GM23338 (cell line): ENCODE measurements at regions not wholly inside any gene's neighbourhood (a gene's known extent, or its start where the extent isn't known, plus 50 kb on each side); places are given as distances from the start of the nearest gene placed in this dataset.

Experiments
- ATAC-seq: fragments of 200-7000 bp; cut with Tn5 transposase; 3 replicates; pipeline ENCODE4 v1.9.1; 2020
- DNase-seq: peaks from one replicate; pipeline ENCODE4 v3.0.0-alpha.2; 2015; ENCODE audit warnings: low spot score
- H2AFZ ChIP-seq: fragments of 200-600 bp; sonication (generic); 2 replicates; pipeline ENCODE4 v1.8.0; 2016; ENCODE audit warnings: antibody characterized with exemption, mild to moderate bottlenecking, moderate library complexity
- H3F3A ChIP-seq: fragments of 200-600 bp; sonication (generic); replicated peaks from 2 replicates; pipeline ENCODE4 v1.8.0; 2017; ENCODE audit warnings: antibody characterized with exemption, mixed run types, low read depth
- H3K27ac ChIP-seq: fragments of 200-600 bp; sonication (generic); 2 replicates; pipeline ENCODE4 v1.6.1; 2016; ENCODE audit warnings: low read depth
- H3K27me3 ChIP-seq: fragments of 200-600 bp; sonication (generic); 2 replicates; pipeline ENCODE4 v1.8.0; 2016; ENCODE audit warnings: mild to moderate bottlenecking, mixed run types, moderate library complexity; ENCODE audit not compliant: insufficient read depth
- H3K36me3 ChIP-seq: fragments of 200-600 bp; sonication (generic); 2 replicates; pipeline ENCODE4 v1.8.0; 2016; ENCODE audit warnings: mild to moderate bottlenecking; ENCODE audit not compliant: insufficient read depth
- H3K4me1 ChIP-seq: fragments of 200-600 bp; sonication (generic); 2 replicates; pipeline ENCODE4 v1.8.0; 2016; ENCODE audit warnings: mild to moderate bottlenecking, moderate library complexity; ENCODE audit not compliant: insufficient read depth
- H3K4me2 ChIP-seq: fragments of 200-600 bp; sonication (generic); 2 replicates; pipeline ENCODE4 v1.7.1; 2017; ENCODE audit warnings: mixed run types
- H3K4me3 ChIP-seq: fragments of 200-600 bp; sonication (generic); 2 replicates; pipeline ENCODE4 v1.6.1; 2016; ENCODE audit warnings: mixed run types
- H3K79me2 ChIP-seq: fragments of 200-600 bp; sonication (generic); replicated peaks from 2 replicates; pipeline ENCODE4 v1.8.0; 2017; ENCODE audit warnings: mild to moderate bottlenecking; ENCODE audit not compliant: insufficient read depth
- H3K9me2 ChIP-seq: fragments of 200-600 bp; sonication (generic); 2 replicates; pipeline ENCODE4 v1.8.0; 2017; ENCODE audit not compliant: insufficient read depth
- H4K20me1 ChIP-seq: fragments of 200-600 bp; sonication (generic); replicated peaks from 2 replicates; pipeline ENCODE4 v1.8.0; 2017; ENCODE audit warnings: mild to moderate bottlenecking; ENCODE audit not compliant: insufficient read depth
- H3K27ac Mint-ChIP-seq: 2 replicates; pipeline ENCODE4 v1.8.0; 2020; ENCODE audit warnings: inconsistent platforms, mild to moderate bottlenecking, moderate library complexity, mixed read lengths
- H3K27me3 Mint-ChIP-seq: 3 replicates; pipeline ENCODE4 v1.8.0; 2022; ENCODE audit warnings: low read depth, mild to moderate bottlenecking, moderate library complexity, mixed read lengths, inconsistent platforms; ENCODE audit not compliant: insufficient read depth, poor library complexity
- H3K36me3 Mint-ChIP-seq: 3 replicates; pipeline ENCODE4 v1.8.0; 2021; ENCODE audit warnings: low read depth, mild to moderate bottlenecking, inconsistent platforms, moderate library complexity, mixed read lengths
- H3K4me1 Mint-ChIP-seq: 3 replicates; pipeline ENCODE4 v1.8.0; 2020; ENCODE audit warnings: mild to moderate bottlenecking, inconsistent platforms, mixed read lengths
- H3K4me3 Mint-ChIP-seq: 3 replicates; pipeline ENCODE4 v1.8.0; 2021; ENCODE audit warnings: moderate library complexity, mild to moderate bottlenecking, inconsistent platforms, mixed read lengths
- H3K9me3 Mint-ChIP-seq: 3 replicates; pipeline ENCODE4 v1.8.0; 2020; ENCODE audit warnings: moderate library complexity, mild to moderate bottlenecking, inconsistent platforms, mixed read lengths
- CREB1 ChIP-seq: fragments of 250-450 bp; sonication (Bioruptor Pico); IDR thresholded peaks from 2 replicates; pipeline ENCODE4 v1.5.0; 2020; ENCODE audit warnings: low read depth, mild to moderate bottlenecking, moderate library complexity
- CTCF ChIP-seq, 2 experiments: fragments of 200-600 bp in 1 of 2; sonication (generic) in 1 of 2; conservative IDR thresholded peaks; 2 replicates each; pipeline versions ENCODE4 v1.5.1 to v1.6.1; 2016 to 2017; ENCODE audit warnings: antibody characterized with exemption in 2 of 2, low read depth in 2 of 2, mild to moderate bottlenecking in 2 of 2, moderate library complexity in 1 of 2
- ETS1 ChIP-seq: IDR thresholded peaks from 2 replicates; pipeline ENCODE4 v1.6.1; 2016; ENCODE audit warnings: antibody characterized with exemption
- EZH2 ChIP-seq: fragments of 200-600 bp; sonication (generic); IDR thresholded peaks from one replicate; pipeline ENCODE4 v1.8.0; 2017; ENCODE audit warnings: antibody characterized with exemption, mild to moderate bottlenecking, low read depth; ENCODE audit not compliant: unreplicated experiment
- NANOG ChIP-seq: IDR thresholded peaks from 2 replicates; pipeline ENCODE4 v1.6.1; 2016; ENCODE audit warnings: antibody characterized with exemption, borderline replicate concordance
- ZNF331 ChIP-seq: fragments of 250-450 bp; sonication (Bioruptor Pico); IDR thresholded peaks from 2 replicates; pipeline ENCODE4 v1.5.0; 2020; ENCODE audit warnings: low read depth, mild to moderate bottlenecking, moderate library complexity
- ZNF462 ChIP-seq: fragments of 250-450 bp; sonication (Bioruptor Pico); IDR thresholded peaks from 2 replicates; pipeline ENCODE4 v1.5.0; 2020; ENCODE audit warnings: mild to moderate bottlenecking, moderate library complexity

GRCh38 chr1:79264285-79264684 is 257.8 kb upstream of the ADGRL4 start (continued):
- TF ChIP-seq NANOG (no peak), EZH2 (no peak), ETS1 (no peak)

GRCh38 chr1:79262745-79263258 is 256.3 kb upstream of the ADGRL4 start:
- H3K4me1 ChIP-seq, result peaks cover 31% of the 10 kb centered on the region
- no peaks in the 10 kb centered on the region for H3K27me3 ChIP-seq
- no peaks in the 10 kb centered on the region for H3K79me2 ChIP-seq
- Mint-ChIP-seq H3K9me3 (no peaks in the 10 kb centered on the region), H3K4me3 (peak overlapping the region; percentile 42), H3K36me3 (peaks cover 6% of the 10 kb centered on the region; the same call in 2 of the 3 replicates), H3K4me1 (peaks cover 58% of the 10 kb centered on the region), H3K27me3 (peaks cover 2% of the 10 kb centered on the region), H3K27ac (peak overlapping the region; percentile 96)
- H3K4me3 ChIP-seq, result peak overlapping the region; percentile 9; the same call in 1 of the 2 replicates
- peak overlapping the region; percentile 39 for H3K4me2 ChIP-seq
- H3K9me2 ChIP-seq, result peaks cover 3% of the 10 kb centered on the region; the same call in 1 of the 2 replicates
- TF ChIP-seq CREB1 (CRISPR knock-in tag) (0 out of 2 replicates have a peak, but pooled peaks have one; percentile 27), NANOG (peak; percentile 85), ZNF331 (CRISPR knock-in tag) (no peak), ZNF462 (CRISPR knock-in tag) (peak; percentile 80), CTCF (conservative IDR thresholded peaks at IDR 0.05; ENCODE audit: low read depth in 2 of 2) (no peak), ETS1 (no peak)
- H4K20me1 ChIP-seq, result no peaks in the 10 kb centered on the region
- no peaks in the 10 kb centered on the region for H3K36me3 ChIP-seq
- no peak overlapping the region for H2AFZ ChIP-seq
- peak overlapping the region; percentile 93 for H3K27ac ChIP-seq
- no peaks in the 10 kb centered on the region for H3F3A ChIP-seq
- ATAC-seq (peak; percentile 94), DNase-seq (peak; percentile 78)
